ENCODE measurements at regions not wholly inside any gene's neighbourhood (a gene's known extent, or its start where the extent isn't known, plus 50 kb on each side); places are given as distances from the start of the nearest gene placed in this dataset.

- TF ChIP-seq, protein P1, sequence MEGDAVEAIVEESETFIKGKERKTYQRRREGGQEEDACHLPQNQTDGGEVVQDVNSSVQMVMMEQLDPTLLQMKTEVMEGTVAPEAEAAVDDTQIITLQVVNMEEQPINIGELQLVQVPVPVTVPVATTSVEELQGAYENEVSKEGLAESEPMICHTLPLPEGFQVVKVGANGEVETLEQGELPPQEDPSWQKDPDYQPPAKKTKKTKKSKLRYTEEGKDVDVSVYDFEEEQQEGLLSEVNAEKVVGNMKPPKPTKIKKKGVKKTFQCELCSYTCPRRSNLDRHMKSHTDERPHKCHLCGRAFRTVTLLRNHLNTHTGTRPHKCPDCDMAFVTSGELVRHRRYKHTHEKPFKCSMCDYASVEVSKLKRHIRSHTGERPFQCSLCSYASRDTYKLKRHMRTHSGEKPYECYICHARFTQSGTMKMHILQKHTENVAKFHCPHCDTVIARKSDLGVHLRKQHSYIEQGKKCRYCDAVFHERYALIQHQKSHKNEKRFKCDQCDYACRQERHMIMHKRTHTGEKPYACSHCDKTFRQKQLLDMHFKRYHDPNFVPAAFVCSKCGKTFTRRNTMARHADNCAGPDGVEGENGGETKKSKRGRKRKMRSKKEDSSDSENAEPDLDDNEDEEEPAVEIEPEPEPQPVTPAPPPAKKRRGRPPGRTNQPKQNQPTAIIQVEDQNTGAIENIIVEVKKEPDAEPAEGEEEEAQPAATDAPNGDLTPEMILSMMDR (IDR thresholded peaks at IDR 0.05; ENCODE audit: low read length), result no peak
- TF ChIP-seq EZH2 (optimal IDR thresholded peaks at IDR 0.05; ENCODE audit: low read depth, low read length), result no peak
These were observed 59.0 kb upstream of the RUNX3 start for GRCh38 chr1:24989082-24989481.

Data from MM.1S (cell line).